Head of caudate nucleus (tissue), 42 donors: ENCODE measurements at regions not wholly inside any gene's neighbourhood (a gene's known extent, or its start where the extent isn't known, plus 50 kb on each side); places are given as distances from the start of the nearest gene placed in this dataset.

Source experiments
- DNase-seq, 42 donors: peaks; one replicate each; pipeline versions ENCODE4 v3.0.0 to v3.0.0-alpha.2; 2020 to 2021; ENCODE audit warnings: mixed read lengths in 7 of 42
- intact Hi-C: fragments of 100-400 bp; cut with DNase I; formaldehyde crosslinking; loops from one replicate; pipeline ENCODE4 v1.15.0; 2022

- DNase-seq: peak in 41 of 42 donors; percentile 22 to 91 (median 74)
- intact Hi-C loops: no loop called here
Observed at GRCh38 chr13:25037057-25037813, 58.7 kb upstream of the PABPC3 start.

- DNase-seq: no peak
- intact Hi-C loops: no loop called here
Observed at GRCh38 chr13:25042151-25042865, 53.6 kb upstream of the PABPC3 start.

- DNase-seq: no peak
- intact Hi-C loops: no loop called here
Observed at GRCh38 chr13:25044071-25044470, 51.9 kb upstream of the PABPC3 start.
